NCI-H2029 (cell line): ENCODE measurements at regions not wholly inside any gene's neighbourhood (a gene's known extent, or its start where the extent isn't known, plus 50 kb on each side); places are given as distances from the start of the nearest gene placed in this dataset.
A peak's percentile ranks its signal among the peaks of the same experiment; 100 is the strongest.

Source experiments
- DNase-seq: peaks from one replicate; lab custom pipeline; 2025; lab: John Stamatoyannopoulos, UW

- DNase-seq: no peak
Measured at GRCh38 chr6:1153696-1154245, 158.1 kb upstream of the FOXQ1 start.

GRCh38 chr6:1146500-1146899 lies 165.4 kb upstream of the FOXQ1 start:
- no peak for DNase-seq

GRCh38 chr6:1145768-1146218 lies 166.1 kb upstream of the FOXQ1 start:
- no peak for DNase-seq

DNA sequence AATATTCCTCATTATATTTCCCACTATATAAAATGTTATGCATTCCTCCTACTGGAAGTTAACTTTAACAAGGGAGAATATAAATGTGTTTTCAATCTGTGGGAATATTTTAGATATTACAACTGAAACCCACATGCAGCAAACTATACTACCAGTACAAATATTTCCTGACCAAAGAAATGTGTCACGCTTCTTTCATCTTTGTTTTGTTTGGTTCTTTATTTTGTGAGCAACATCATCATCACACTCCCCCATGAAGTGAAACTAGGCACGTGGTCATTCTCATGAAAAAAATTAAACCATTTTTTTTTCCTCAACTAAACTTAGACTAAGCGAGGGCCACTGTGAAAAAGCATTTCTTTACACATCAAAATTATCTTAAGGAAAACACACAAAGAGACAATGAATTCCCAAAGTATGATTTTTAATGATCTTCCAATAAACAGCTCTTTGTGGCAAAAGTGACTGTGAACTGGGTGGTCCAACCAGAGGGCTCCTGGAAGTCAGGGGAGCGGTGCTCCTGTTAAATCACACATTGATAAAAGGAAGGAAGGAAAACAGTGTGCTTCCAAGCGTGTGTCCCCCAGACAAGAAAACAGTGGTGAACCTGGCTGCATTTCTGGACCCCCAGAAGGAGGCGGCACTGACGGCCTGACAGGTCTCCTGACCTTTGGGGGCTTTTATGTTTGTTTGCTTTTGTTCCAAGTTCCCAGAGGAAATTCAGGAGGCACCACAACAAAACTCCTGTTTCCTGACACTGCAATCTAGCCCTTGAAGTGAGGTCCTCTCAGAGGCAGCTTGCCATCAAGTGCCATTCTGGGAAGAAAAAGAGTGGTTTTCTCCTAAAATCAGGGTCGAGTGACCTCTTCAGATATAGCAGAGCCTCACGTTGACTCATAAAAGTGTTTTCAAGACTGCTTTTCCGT lies 166.8 kb upstream of the FOXQ1 start:
- no peak for DNase-seq

DNA sequence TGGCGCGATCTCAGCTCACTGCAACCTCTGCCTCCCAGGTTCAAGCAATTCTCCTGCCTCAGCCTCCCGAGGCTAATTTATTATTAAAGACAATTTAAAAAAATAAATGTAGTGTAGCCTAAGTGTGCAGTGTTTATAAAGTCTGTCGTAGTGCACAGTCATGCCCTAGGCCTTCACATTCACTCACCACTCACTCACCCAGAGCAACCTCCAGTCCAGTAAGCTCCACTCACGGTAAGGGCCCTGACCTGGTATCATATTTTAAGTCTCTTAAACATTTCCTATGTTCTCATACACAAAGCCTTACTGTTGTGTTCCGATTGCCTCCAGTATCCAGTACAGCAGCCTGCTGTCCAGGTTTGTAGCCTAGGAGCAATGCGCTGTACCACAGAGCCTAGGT lies 168.2 kb upstream of the FOXQ1 start:
- no peak for DNase-seq

- no peak for DNase-seq
Measured at GRCh38 chr6:1139155-1139890, 172.6 kb upstream of the FOXQ1 start.

- DNase-seq: no peak
Measured at GRCh38 chr6:1137849-1138248, 174.0 kb upstream of the FOXQ1 start.

- DNase-seq: no peak
Measured at GRCh38 chr6:1136827-1137226, 175.1 kb upstream of the FOXQ1 start.

- DNase-seq: peak; percentile 29
Measured at GRCh38 chr6:1136415-1136774, 175.5 kb upstream of the FOXQ1 start.

- no peak for DNase-seq
Measured at GRCh38 chr6:1135726-1136414, 176.0 kb upstream of the FOXQ1 start.

DNA sequence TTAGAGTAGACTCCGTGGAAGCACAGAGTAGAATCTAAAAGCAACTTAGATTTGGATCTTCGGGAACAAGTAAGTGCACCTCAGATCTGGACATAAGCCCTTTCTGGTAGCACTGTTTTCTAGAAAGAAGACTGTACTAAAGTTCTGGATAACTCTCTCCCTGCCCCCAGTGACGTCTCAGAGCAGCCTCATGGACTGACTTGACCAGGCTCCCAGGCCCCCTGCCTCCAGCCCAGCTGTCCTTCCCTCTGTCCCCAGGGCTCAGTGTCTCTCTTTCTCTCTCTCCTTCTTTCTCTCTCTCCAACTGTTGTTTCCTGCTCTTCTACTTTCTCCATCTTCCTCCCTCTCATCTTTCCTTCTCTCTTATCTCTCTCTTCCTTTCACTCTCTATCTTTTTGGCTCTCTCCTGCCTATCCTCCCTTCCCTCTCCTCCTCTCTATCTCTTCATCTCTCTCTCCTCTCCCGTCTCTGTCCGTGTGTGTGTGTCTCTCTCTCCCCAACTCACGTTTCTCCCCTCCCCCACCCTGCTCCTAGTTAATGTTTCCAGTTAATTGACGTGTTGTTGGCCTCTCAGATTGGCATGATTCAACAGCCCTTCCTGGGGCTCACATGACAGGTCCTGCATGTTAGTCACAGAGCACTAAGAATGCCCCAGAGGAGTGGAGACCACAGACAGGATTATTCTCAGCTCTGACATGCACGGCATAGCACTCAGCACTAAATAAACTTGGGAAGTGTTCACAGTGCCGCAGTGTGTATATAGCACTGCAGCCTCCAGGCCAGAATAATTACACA lies 180.4 kb upstream of the FOXQ1 start:
- no peak for DNase-seq

DNA sequence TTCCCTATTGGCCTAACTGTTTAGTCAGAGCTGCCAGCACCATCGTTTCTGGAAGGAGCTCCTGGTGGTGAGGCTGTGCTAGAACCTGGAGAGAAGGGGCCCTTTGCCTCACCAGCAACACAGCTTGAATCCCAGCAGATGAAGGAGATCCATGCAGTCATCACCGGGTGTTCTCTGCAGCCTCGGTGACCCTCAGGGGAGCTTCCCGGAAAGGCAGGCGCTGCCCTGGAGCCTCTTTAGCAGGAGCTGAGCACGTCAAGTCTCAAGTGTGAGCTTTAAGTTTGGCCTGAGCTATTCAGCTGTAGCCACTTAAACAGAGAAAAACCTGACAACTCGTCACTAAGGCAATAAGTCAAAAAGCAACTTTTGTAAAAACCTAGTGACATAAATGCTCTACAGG lies 181.2 kb upstream of the FOXQ1 start:
- no peak for DNase-seq

DNA sequence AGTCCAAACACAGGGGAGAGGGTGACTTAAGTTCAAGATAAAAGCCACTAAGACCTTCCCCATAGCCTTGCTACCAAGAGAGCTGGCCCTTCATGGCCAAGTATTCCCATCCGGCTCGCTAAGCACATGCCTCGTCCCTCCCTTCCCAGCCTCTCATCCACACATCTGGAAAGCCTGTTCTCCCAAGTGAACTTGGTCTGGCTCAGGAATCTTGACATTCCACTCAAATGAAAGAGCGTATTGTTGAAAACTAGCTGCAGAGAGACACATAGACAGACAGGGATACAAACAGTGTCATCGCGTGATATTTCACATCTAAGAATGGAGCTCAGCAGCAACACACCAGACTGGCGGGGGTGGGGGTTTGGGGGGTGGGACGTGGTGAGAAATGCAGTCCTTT lies 182.8 kb upstream of the FOXQ1 start:
- no peak for DNase-seq

DNA sequence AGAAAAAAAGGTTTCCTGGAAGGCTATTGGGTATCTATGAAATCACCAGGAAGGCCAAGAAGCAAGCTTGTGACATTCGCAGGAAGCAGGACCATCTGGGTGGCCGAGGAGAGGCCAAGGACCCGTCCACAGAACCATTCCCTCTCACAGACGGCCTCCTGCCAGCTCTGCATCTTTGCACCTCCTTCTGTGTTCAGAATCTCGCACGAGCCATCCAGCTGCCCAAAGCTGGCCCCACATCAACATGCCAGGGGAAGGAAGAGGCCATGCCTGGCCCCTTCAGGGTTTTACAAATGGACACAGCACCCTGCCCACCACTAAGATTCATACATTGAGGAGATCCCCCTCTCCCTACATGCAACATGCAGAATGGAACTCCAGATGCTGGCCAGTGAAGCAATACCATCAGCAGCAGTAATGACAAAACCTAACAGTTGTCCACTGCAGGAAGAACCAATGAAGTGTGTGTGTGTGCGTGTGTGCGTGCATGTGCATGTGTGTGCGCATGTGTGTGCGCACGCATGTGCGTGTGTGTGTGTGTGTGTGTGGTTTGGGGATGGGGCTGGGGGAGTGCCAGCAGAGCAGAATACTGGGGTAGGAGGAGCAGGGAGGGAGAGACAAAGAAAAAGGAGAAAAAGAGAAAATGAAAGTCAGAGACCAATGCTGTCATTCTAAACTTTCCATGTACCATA lies 184.2 kb upstream of the FOXQ1 start:
- no peak for DNase-seq

DNA sequence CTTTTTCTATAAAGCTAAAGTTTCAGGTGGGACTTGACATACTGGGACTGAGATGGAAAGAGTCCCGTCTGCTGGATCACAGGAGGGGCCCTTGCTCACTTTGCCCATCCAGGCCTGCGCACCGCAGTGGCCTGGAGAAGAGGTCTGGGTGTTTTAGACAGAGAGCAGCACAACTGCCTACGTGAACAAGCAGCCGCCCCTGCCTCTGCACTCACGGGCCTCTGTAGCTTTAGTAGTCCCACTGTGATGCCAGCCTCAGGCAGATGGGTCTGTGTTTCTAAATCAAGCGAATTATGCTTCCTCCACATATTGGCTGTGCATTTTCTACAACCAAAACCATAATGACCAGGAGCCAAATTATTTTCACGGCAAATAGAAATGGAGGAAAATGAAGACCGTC lies 184.8 kb upstream of the FOXQ1 start:
- no peak for DNase-seq

GRCh38 chr6:1126036-1126435 lies 185.9 kb upstream of the FOXQ1 start:
- no peak for DNase-seq

- no peak for DNase-seq
Measured at GRCh38 chr6:1125297-1125696, 186.6 kb upstream of the FOXQ1 start.

- no peak for DNase-seq
Measured at GRCh38 chr6:1124885-1125284, 187.0 kb upstream of the FOXQ1 start.

DNA sequence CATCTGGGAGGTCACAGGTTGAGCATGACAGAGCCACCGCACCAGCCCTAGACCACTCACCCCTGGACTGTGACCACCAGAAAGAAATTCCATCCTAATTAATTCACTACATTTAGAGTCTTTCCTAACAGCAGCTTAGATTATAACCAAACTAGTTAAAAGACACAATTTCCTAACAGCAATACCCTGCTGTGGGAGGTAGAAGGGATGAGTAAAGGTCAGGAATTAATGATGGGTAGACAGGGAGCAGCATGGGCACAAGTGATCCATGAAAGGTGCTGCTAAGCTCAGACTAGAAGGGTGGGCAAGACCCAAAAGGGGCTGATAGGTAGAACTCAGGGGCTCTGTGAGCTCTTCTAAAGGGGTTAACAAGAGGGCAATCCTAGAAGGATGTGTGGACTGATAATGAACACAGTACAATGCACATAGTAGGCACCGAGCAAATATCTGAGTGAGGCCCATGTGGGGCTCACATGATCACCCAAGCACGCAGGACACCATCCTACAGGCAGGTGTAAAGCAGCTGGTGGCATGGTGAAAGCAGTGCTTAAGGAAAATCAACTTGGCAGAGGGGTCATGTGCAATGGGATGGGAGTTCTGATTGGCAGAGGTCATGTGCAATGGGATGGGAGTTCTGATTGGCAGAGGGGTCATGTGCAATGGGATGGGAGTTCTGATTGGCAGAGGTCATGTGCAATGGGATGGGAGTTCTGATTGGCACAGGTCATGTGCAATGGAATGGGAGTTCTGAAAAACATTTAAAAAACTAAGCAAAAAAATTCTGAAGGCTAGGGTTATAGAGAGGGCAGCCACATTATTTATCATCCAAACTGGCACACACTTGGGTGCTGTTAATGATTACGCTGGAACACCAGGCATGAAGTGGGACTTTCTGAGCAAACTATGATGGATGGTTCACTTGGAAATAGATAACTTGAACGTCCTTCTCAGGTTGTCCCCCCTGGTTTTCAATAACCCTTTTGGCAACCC lies 188.2 kb upstream of the FOXQ1 start:
- no peak for DNase-seq

- DNase-seq: no peak
Measured at GRCh38 chr6:1122083-1122482, 189.8 kb upstream of the FOXQ1 start.
